Mesendoderm (in vitro differentiated cells): ENCODE measurements at regions not wholly inside any gene's neighbourhood (a gene's known extent, or its start where the extent isn't known, plus 50 kb on each side); places are given as distances from the start of the nearest gene placed in this dataset.
A peak's percentile ranks its signal among the peaks of the same experiment; 100 is the strongest.

Experiments used
- DNase-seq: peaks from one replicate; pipeline ENCODE4 v3.0.0; 2013
- H2AK5ac ChIP-seq: 2 replicates; pipeline ENCODE4 v1.6.1; 2013; ENCODE audit warnings: low read length, inconsistent platforms
- H2BK120ac ChIP-seq: 2 replicates; pipeline ENCODE4 v1.6.1; 2013; ENCODE audit warnings: low read depth, mild to moderate bottlenecking, low read length, moderate library complexity, mixed read lengths
- H2BK15ac ChIP-seq: replicated peaks from 2 replicates; pipeline ENCODE4 v1.6.1; 2013; ENCODE audit warnings: low read depth, mild to moderate bottlenecking, moderate library complexity
- H2BK5ac ChIP-seq: 2 replicates; pipeline ENCODE4 v1.6.1; 2013; ENCODE audit warnings: low read length, inconsistent platforms
- H3K18ac ChIP-seq: 2 replicates; pipeline ENCODE4 v1.6.1; 2013; ENCODE audit warnings: mild to moderate bottlenecking, low read length, mixed read lengths
- H3K23ac ChIP-seq: one replicate; pipeline ENCODE4 v1.6.1; 2013; ENCODE audit warnings: low read length
- H3K27ac ChIP-seq: 2 replicates; pipeline ENCODE4 v1.5.1; 2013; ENCODE audit warnings: low read depth, mild to moderate bottlenecking, inconsistent platforms, low read length, moderate library complexity
- H3K27me3 ChIP-seq: 2 replicates; pipeline ENCODE4 v1.6.1; 2013; ENCODE audit warnings: low read length, control low read depth, mild to moderate bottlenecking, inconsistent platforms; ENCODE audit not compliant: insufficient read depth, poor library complexity
- H3K36me3 ChIP-seq: 2 replicates; pipeline ENCODE4 v1.6.1; 2013; ENCODE audit warnings: low read length, inconsistent platforms; ENCODE audit not compliant: control insufficient read depth, insufficient read depth
- H3K4ac ChIP-seq: one replicate; pipeline ENCODE4 v1.6.1; 2013; ENCODE audit warnings: low read depth, mild to moderate bottlenecking, low read length, moderate library complexity
- H3K4me1 ChIP-seq: 2 replicates; pipeline ENCODE4 v1.6.1; 2013; ENCODE audit warnings: low read depth, low read length, inconsistent platforms; ENCODE audit not compliant: control insufficient read depth
- H3K4me2 ChIP-seq: 2 replicates; pipeline ENCODE4 v1.6.1; 2013; ENCODE audit warnings: low read length
- H3K4me3 ChIP-seq: 2 replicates; pipeline ENCODE4 v1.5.1; 2013; ENCODE audit warnings: mild to moderate bottlenecking, low read length
- H3K56ac ChIP-seq: one replicate; pipeline ENCODE4 v1.6.1; 2013; ENCODE audit warnings: low read length
- H3K79me1 ChIP-seq: 2 replicates; pipeline ENCODE4 v1.6.1; 2013; ENCODE audit warnings: low read length, inconsistent platforms
- H3K79me2 ChIP-seq: 2 replicates; pipeline ENCODE4 v1.6.1; 2013; ENCODE audit warnings: mild to moderate bottlenecking, low read length; ENCODE audit not compliant: control insufficient read depth, insufficient read depth
- H3K9ac ChIP-seq: 2 replicates; pipeline ENCODE4 v1.6.1; 2013; ENCODE audit warnings: low read length, inconsistent platforms
- H4K5ac ChIP-seq: one replicate; pipeline ENCODE4 v1.6.1; 2013; ENCODE audit warnings: low read length
- H4K8ac ChIP-seq: one replicate; pipeline ENCODE4 v1.6.1; 2013; ENCODE audit warnings: low read depth, mild to moderate bottlenecking, control low read depth, low read length, moderate library complexity
- WGBS: extraction: QIAGEN DNeasy Blood & Tissue Kit; methylation state at CpG from one replicate; pipeline ENCODE4 v1.1.7; 2013; ENCODE audit warnings: low lambda C conversion rate, missing lambda C conversion rate; ENCODE audit not compliant: insufficient coverage; ENCODE audit errors: extremely low coverage; 5-methylcytosine and 5-hydroxymethylcytosine counted together

DNA sequence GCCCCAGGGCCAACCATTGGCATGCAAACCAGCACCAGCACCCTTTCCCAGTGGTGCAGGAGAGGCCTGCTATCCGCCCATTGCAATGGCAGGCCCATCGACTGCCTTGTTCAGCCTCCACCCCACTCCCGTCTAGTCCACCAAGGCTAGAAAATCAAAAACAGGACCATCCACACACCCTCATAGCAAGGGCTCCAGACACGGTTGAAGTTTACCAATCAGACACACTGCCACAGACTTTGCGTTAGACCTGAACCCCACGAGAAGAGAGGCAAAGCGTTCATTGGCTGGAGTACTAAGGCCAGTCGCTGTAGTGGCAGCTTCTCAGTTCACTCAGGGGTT lies 95.3 kb upstream of the TEX51 start:
- Histone ChIP-seq H3K4me3 (no peak overlapping the region), H2BK15ac (no peak overlapping the region), H3K4me1 (no peaks in the 10 kb centered on the region), H3K27me3 (no peaks in the 10 kb centered on the region), H3K56ac (no peak overlapping the region), H3K79me2 (no peaks in the 10 kb centered on the region), H4K8ac (no peak overlapping the region), H3K4ac (no peak overlapping the region), H3K79me1 (no peaks in the 10 kb centered on the region), H3K9ac (no peak overlapping the region), H3K36me3 (no peaks in the 10 kb centered on the region), H3K4me2 (no peak overlapping the region), H4K5ac (no peak overlapping the region), H2BK5ac (no peak overlapping the region), H3K23ac (no peak overlapping the region), H2BK120ac (no peak overlapping the region), H2AK5ac (no peak overlapping the region), H3K27ac (no peak overlapping the region), H3K18ac (no peak overlapping the region)
- WGBS: no CpG with 5 or more reads among the region's 8 CpGs
- no peak for DNase-seq

DNA sequence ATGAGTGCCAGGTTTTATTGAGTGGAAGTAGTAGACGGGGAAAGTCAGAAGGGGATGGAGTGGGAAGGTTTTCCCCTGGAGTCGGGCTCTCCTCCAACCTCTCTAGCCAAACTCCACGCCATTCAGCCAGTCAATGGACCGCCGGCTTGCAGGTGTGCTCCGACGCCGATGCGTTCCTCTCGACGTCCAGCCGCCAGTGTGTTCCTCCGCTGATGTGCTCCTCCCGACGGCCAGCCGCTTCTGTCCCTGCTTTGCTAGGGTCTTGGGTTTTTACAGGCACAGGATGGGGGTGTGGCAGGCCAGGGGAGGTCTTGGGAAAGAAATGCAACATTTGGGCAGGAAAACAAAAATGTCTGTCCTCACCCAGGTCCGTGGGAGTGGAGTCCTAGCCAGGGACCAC lies 94.3 kb upstream of the TEX51 start:
- Histone ChIP-seq H2BK15ac (no peak overlapping the region), H3K4me2 (no peak overlapping the region)

DNA sequence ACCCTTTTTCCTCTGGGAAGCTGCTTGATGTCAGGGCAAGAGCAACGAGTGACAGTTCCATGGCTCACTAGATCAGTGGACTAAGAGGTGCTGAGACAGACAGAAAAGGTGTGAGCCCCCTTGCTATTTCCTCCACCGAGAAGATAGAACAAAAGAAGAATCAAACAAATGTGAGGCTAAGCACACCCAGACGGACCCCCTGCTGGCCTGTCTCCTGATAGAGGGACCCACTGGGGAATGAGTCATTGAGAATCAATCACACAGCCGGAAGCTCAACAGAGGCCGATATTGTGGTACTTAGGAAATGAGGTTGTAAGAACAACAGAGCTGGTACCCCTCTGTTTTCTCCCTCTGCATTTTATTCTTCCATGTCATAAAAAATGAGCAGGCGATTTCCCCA lies 89.8 kb upstream of the TEX51 start:
- Histone ChIP-seq H3K27me3 (no peaks in the 10 kb centered on the region), H2AK5ac (no peak overlapping the region), H3K79me1 (no peaks in the 10 kb centered on the region), H2BK15ac (no peak overlapping the region), H3K79me2 (no peaks in the 10 kb centered on the region), H3K23ac (no peak overlapping the region), H3K4me3 (no peak overlapping the region), H3K56ac (no peak overlapping the region), H3K4me1 (peaks cover 6% of the 10 kb centered on the region), H3K9ac (no peak overlapping the region), H2BK120ac (peak overlapping the region; percentile 78), H3K4me2 (no peak overlapping the region), H3K27ac (peak overlapping the region; percentile 55), H3K36me3 (no peaks in the 10 kb centered on the region), H4K8ac (no peak overlapping the region), H2BK5ac (no peak overlapping the region), H4K5ac (no peak overlapping the region), H3K18ac (peak overlapping the region; percentile 24), H3K4ac (no peak overlapping the region)
- DNase-seq: peak; percentile 92
- WGBS: no CpG with 5 or more reads among the region's 6 CpGs

More for the DNA sequence above, 94.3 kb upstream of the TEX51 start:
- DNase-seq: no peak
- Histone ChIP-seq H3K23ac (no peak overlapping the region), H3K4me3 (no peak overlapping the region), H4K5ac (no peak overlapping the region), H4K8ac (no peak overlapping the region), H3K79me2 (no peaks in the 10 kb centered on the region), H2BK120ac (no peak overlapping the region), H3K27ac (no peak overlapping the region), H2BK5ac (no peak overlapping the region), H2AK5ac (no peak overlapping the region), H3K79me1 (no peaks in the 10 kb centered on the region), H3K27me3 (no peaks in the 10 kb centered on the region), H3K4me1 (peaks cover 1% of the 10 kb centered on the region), H3K4ac (no peak overlapping the region), H3K9ac (no peak overlapping the region), H3K18ac (no peak overlapping the region), H3K56ac (no peak overlapping the region), H3K36me3 (no peaks in the 10 kb centered on the region)
- WGBS: no CpG with 5 or more reads among the region's 17 CpGs

DNA sequence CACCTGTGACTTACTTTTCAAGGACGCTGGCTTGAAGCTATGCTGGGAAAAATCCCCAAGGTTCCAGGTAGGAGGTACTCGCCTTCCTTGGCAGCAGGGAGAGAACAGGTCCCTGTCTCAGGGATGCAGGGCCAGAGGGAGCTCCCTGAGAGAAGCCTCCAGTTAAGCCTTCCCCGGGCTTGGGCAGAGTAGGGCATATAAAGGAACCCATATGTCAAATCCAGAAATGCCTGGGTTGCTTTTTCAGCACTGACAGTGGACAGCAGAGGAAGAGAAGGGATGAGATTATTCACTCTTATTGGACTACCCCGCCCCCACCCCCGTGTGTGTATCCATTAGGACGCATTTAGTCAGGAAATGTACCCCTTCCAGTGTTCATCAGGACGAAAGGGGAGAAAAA lies 89.3 kb upstream of the TEX51 start:
- Histone ChIP-seq H4K8ac (no peak overlapping the region), H4K5ac (no peak overlapping the region), H2BK15ac (no peak overlapping the region), H2AK5ac (no peak overlapping the region), H2BK5ac (peak overlapping the region; percentile 1), H3K27me3 (no peaks in the 10 kb centered on the region), H3K4me1 (peaks cover 6% of the 10 kb centered on the region), H3K36me3 (no peaks in the 10 kb centered on the region), H3K9ac (no peak overlapping the region), H3K18ac (peak overlapping the region; percentile 24), H3K79me1 (no peaks in the 10 kb centered on the region), H3K4me2 (no peak overlapping the region), H3K56ac (peak overlapping the region; percentile 11), H3K27ac (peak overlapping the region; percentile 55), H3K4ac (no peak overlapping the region), H3K4me3 (no peak overlapping the region), H2BK120ac (peak overlapping the region; percentile 78), H3K79me2 (no peaks in the 10 kb centered on the region), H3K23ac (no peak overlapping the region)
- WGBS: no CpG with 5 or more reads among the region's 7 CpGs
- peak; percentile 70 for DNase-seq

DNA sequence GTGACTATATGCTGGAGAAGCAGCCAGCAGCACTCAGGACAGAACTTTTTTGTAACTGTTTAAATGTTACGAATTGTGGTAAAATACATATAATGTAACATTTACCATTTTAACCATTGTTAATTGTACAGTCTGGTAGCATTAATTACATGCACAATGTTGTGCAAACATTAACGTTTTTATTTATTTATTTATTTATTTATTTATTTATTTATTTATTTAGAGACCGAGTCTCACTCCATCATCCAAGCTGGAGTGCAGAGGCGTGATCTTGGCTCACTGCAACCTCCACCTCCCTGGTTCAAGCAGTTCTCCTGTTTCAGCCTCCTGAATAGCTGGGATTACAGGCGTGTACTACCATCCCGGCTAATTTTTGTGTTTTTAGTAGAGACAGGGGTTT lies 88.7 kb upstream of the TEX51 start:
- H3K27me3 ChIP-seq: no peaks in the 10 kb centered on the region
- no peak overlapping the region for H3K4ac ChIP-seq
- H3K36me3 ChIP-seq: no peaks in the 10 kb centered on the region
- no peaks in the 10 kb centered on the region for H3K79me1 ChIP-seq
- no peak overlapping the region for H3K4me2 ChIP-seq
- no peak overlapping the region for H4K5ac ChIP-seq
- no peak for DNase-seq
- H4K8ac ChIP-seq: no peak overlapping the region
- H3K23ac ChIP-seq: no peak overlapping the region
- no peak overlapping the region for H2BK120ac ChIP-seq
- peaks cover 6% of the 10 kb centered on the region for H3K4me1 ChIP-seq
- H3K79me2 ChIP-seq: no peaks in the 10 kb centered on the region
- peak overlapping the region; percentile 11 for H3K56ac ChIP-seq
- H3K4me3 ChIP-seq: no peak overlapping the region
- H3K9ac ChIP-seq: no peak overlapping the region
- H3K18ac ChIP-seq: peak overlapping the region; percentile 21
- H2AK5ac ChIP-seq: no peak overlapping the region
- WGBS: no CpG with 5 or more reads among the region's 6 CpGs
- peak overlapping the region; percentile 55 for H3K27ac ChIP-seq
- no peak overlapping the region for H2BK15ac ChIP-seq
- H2BK5ac ChIP-seq: peak overlapping the region; percentile 1

DNA sequence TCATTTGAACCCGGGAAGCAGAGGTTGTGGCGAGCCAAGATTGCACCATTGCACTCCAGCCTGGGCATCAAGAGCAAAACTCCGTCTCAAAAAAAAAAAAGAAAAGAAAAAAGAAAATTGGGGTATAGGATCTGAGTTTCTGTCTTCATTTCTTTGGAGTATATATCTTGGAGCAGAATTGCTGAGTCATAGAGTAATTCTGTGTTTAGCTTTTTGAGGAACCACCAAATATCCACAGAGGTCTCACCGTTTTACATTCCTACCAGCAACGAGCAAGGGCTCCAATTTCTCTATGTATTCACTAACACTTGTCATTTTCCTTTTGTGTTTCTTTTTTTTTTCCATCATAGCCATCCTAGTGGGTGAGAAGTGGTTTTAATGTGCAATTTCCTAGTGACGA lies 87.6 kb upstream of the TEX51 start:
- Histone ChIP-seq H3K18ac (no peak overlapping the region), H2BK15ac (no peak overlapping the region), H3K56ac (no peak overlapping the region), H3K4me3 (no peak overlapping the region), H3K4me2 (no peak overlapping the region), H3K27me3 (no peaks in the 10 kb centered on the region), H3K79me2 (no peaks in the 10 kb centered on the region), H2AK5ac (no peak overlapping the region), H3K79me1 (no peaks in the 10 kb centered on the region), H2BK120ac (no peak overlapping the region), H4K5ac (no peak overlapping the region), H3K4me1 (peaks cover 6% of the 10 kb centered on the region), H2BK5ac (no peak overlapping the region), H3K27ac (no peak overlapping the region), H3K36me3 (no peaks in the 10 kb centered on the region), H3K9ac (no peak overlapping the region), H3K23ac (no peak overlapping the region), H3K4ac (no peak overlapping the region), H4K8ac (no peak overlapping the region)
- no peak for DNase-seq
- WGBS: no CpG with 5 or more reads among the region's 6 CpGs
